HCT116 (cell line): ENCODE measurements at regions not wholly inside any gene's neighbourhood (a gene's known extent, or its start where the extent isn't known, plus 50 kb on each side); places are given as distances from the start of the nearest gene placed in this dataset.

ENCODE experiments used
- ATAC-seq: fragments of 200-7000 bp; cut with Tn5 transposase; 2 replicates; pipeline ENCODE4 v1.9.1; 2020; ENCODE audit warnings: mild to moderate bottlenecking, moderate library complexity
- BruUV-seq: library from RNA; stranded (reverse); fragments of 400-500 nt; replicated peaks from 2 replicates; lab custom pipeline; 2021; lab: Mats Ljungman, UMichigan
- CTCF ChIA-PET: fragments of 300-600 bp; sonication (Branson Sonifier 250); formaldehyde crosslinking; loops from one replicate; lab custom pipeline; 2021; ENCODE audit warnings: antibody characterized with exemption; lab: Charles Lee
- POLR2A ChIA-PET: fragments of 300-600, 350-600 bp; sonication (Branson Sonifier 250); formaldehyde crosslinking; loops from one replicate; lab custom pipeline; 2021; ENCODE audit warnings: antibody characterized with exemption; lab: Charles Lee
- RAD21 ChIA-PET, 2 experiments: fragments of 300-600 bp; sonication (Branson Sonifier 250); formaldehyde crosslinking; loops; one replicate each; lab custom pipeline; 2023; ENCODE audit warnings: low total read pairs in 2 of 2; ENCODE audit not compliant: uncharacterized antibody in 2 of 2, unreplicated experiment in 2 of 2, low non-redundant PET in 1 of 2; lab: Charles Lee
- DNase-seq: peaks from one replicate; pipeline ENCODE4 v3.0.0-alpha.2; 2010; ENCODE audit warnings: low read depth, low spot score
- H2AFZ ChIP-seq: fragments of 200-600 bp; shearing (Covaris generic), sonication (generic); 2 replicates; pipeline ENCODE4 v1.6.1; 2017; ENCODE audit warnings: low read depth, mixed run types, mixed read lengths, antibody characterized with exemption, low read length; ENCODE audit not compliant: poor library complexity, severe bottlenecking
- H3K27ac ChIP-seq: 2 replicates; pipeline ENCODE4 v1.5.1; 2012; ENCODE audit warnings: low read depth, low read length
- H3K27me3 ChIP-seq: fragments of 200-600 bp; sonication (generic); 2 replicates; pipeline ENCODE4 v1.6.1; 2016; ENCODE audit warnings: mixed run types, low read length, mixed read lengths; ENCODE audit not compliant: insufficient read depth
- H3K36me3 ChIP-seq, 2 experiments: fragments of 200-500 bp in 1 of 2; fragments of 200-600 bp in 1 of 2; sonication (Bioruptor generic) in 1 of 2; sonication (generic) in 1 of 2; 2 replicates each; pipeline versions ENCODE4 v1.5.1 to v1.6.1; 2014 to 2016; ENCODE audit warnings: low read length in 2 of 2, inconsistent platforms in 1 of 2, mixed read lengths in 1 of 2, mixed run types in 1 of 2; ENCODE audit not compliant: insufficient read depth in 2 of 2, control insufficient read depth in 1 of 2
- H3K4me1 ChIP-seq, 2 experiments: fragments of 200-600 bp in 1 of 2; sonication (generic) in 1 of 2; 2 replicates each; pipeline versions ENCODE4 v1.5.1 to v1.6.1; 2012 to 2017; ENCODE audit warnings: low read length in 2 of 2, inconsistent platforms in 1 of 2, mild to moderate bottlenecking in 1 of 2, mixed read lengths in 1 of 2, mixed run types in 1 of 2, moderate library complexity in 1 of 2; ENCODE audit not compliant: insufficient read depth in 2 of 2, control insufficient read depth in 1 of 2
- H3K4me2 ChIP-seq: fragments of 200-600 bp; sonication (generic); 2 replicates; pipeline ENCODE4 v1.6.1; 2017; ENCODE audit warnings: mixed run types, low read length, mixed read lengths
- H3K4me3 ChIP-seq, 2 experiments: fragments of 200-600 bp in 1 of 2; sonication (generic) in 1 of 2; replicated peaks in 1 of 2; 2 replicates each; pipeline ENCODE4 v1.5.1; 2011 to 2016; ENCODE audit warnings: low read length in 2 of 2, control low read depth in 1 of 2, low read depth in 1 of 2, mild to moderate bottlenecking in 1 of 2, mixed read lengths in 1 of 2, mixed run types in 1 of 2
- H3K79me2 ChIP-seq: fragments of 200-600 bp; sonication (generic); 2 replicates; pipeline ENCODE4 v1.6.1; 2017; ENCODE audit warnings: mild to moderate bottlenecking, mixed run types, low read length, moderate library complexity, mixed read lengths; ENCODE audit not compliant: insufficient read depth
- H3K9ac ChIP-seq: fragments of 200-600 bp; sonication (generic); 2 replicates; pipeline ENCODE4 v1.6.1; 2016; ENCODE audit warnings: low read length, mixed read lengths
- H3K9me2 ChIP-seq: fragments of 200-600 bp; sonication (generic), shearing (Covaris generic); 2 replicates; pipeline ENCODE4 v1.6.1; 2017; ENCODE audit warnings: mixed run types, mild to moderate bottlenecking, moderate library complexity; ENCODE audit not compliant: insufficient read depth
- H3K9me3 ChIP-seq, 2 experiments: fragments of 200-500 bp in 1 of 2; fragments of 200-600 bp in 1 of 2; sonication (Bioruptor generic) in 1 of 2; sonication (generic) in 1 of 2; 2 replicates each; pipeline ENCODE4 v1.6.1; 2014 to 2017; ENCODE audit warnings: low read length in 2 of 2, mixed read lengths in 2 of 2, inconsistent platforms in 1 of 2, low read depth in 1 of 2, mild to moderate bottlenecking in 1 of 2, mixed run types in 1 of 2, moderate library complexity in 1 of 2; ENCODE audit not compliant: control insufficient read depth in 1 of 2, insufficient read depth in 1 of 2
- H4K20me1 ChIP-seq: fragments of 200-600 bp; sonication (generic), shearing (Covaris generic); 2 replicates; pipeline ENCODE4 v1.6.1; 2017; ENCODE audit warnings: mixed run types, mild to moderate bottlenecking, moderate library complexity; ENCODE audit not compliant: insufficient read depth
- ATF3 ChIP-seq: IDR thresholded peaks from 2 replicates; pipeline ENCODE4 v1.6.1; 2012
- CBX3 ChIP-seq: IDR thresholded peaks from 2 replicates; pipeline ENCODE4 v1.6.1; 2012; ENCODE audit warnings: low read depth
- CTCF ChIP-seq, 3 experiments: fragments of 200-600 bp in 1 of 3; sonication (generic) in 1 of 3; IDR thresholded peaks in 2 of 3; conservative IDR thresholded peaks in 1 of 3; 2 replicates each; pipeline ENCODE4 v1.5.1; 2012 to 2017; ENCODE audit warnings: low read depth in 2 of 3, low read length in 2 of 3, antibody characterized with exemption in 1 of 3, borderline replicate concordance in 1 of 3, control low read depth in 1 of 3, mild to moderate bottlenecking in 1 of 3, mixed read lengths in 1 of 3, mixed run types in 1 of 3, moderate library complexity in 1 of 3; ENCODE audit not compliant: insufficient read depth in 1 of 3
- EGR1 ChIP-seq: IDR thresholded peaks from 2 replicates; pipeline ENCODE4 v1.6.1; 2012; ENCODE audit warnings: low read depth
- ELF1 ChIP-seq: IDR thresholded peaks from 2 replicates; pipeline ENCODE4 v1.6.1; 2012; ENCODE audit warnings: low read depth, borderline replicate concordance
- EZH2 ChIP-seq: fragments of 200-600 bp; sonication (generic); IDR thresholded peaks from 2 replicates; pipeline ENCODE4 v1.6.1; 2017; ENCODE audit warnings: antibody characterized with exemption, mixed run types
- JUND ChIP-seq: IDR thresholded peaks from 2 replicates; pipeline ENCODE4 v1.6.1; 2012
- ZBTB33 ChIP-seq: IDR thresholded peaks from 2 replicates; pipeline ENCODE4 v1.6.1; 2011; ENCODE audit warnings: mild to moderate bottlenecking, low read length, moderate library complexity; ENCODE audit not compliant: insufficient replicate concordance; ENCODE audit errors: extremely low read depth
- ZFX ChIP-seq: fragments of 450-650 bp; IDR thresholded peaks from 2 replicates; pipeline ENCODE4 v1.6.1; 2017
- intact Hi-C: fragments of 100-400 bp; cut with micrococcal nuclease; formaldehyde crosslinking; loops from 2 replicates; pipeline ENCODE4 v1.10.0; 2022

GRCh38 chr1:4532656-4533055 lies 121.8 kb upstream of the AJAP1 start:
- ChIA-PET CTCF (no interaction called here), POLR2A (no interaction called here), RAD21 (no interaction called here)
- BruUV-seq, result no TSS peak
- Histone ChIP-seq H3K4me1 (no peaks in the 10 kb centered on the region), H4K20me1 (no peaks in the 10 kb centered on the region), H3K4me2 (no peak overlapping the region), H3K9ac (no peak overlapping the region), H3K79me2 (no peaks in the 10 kb centered on the region), H2AFZ (no peak overlapping the region), H3K36me3 (no peaks in the 10 kb centered on the region), H3K27ac (no peak overlapping the region), H3K27me3 (no peaks in the 10 kb centered on the region), H3K9me2 (no peaks in the 10 kb centered on the region), H3K9me3 (no peaks in the 10 kb centered on the region), H3K4me3 (no peak overlapping the region)
- intact Hi-C loops, result no loop called here
- no peak for TF ChIP-seq ZBTB33
- no peak for TF ChIP-seq CBX3
- TF ChIP-seq CTCF (IDR thresholded peaks at IDR 0.05 in 2 of 3, conservative IDR thresholded peaks at IDR 0.05 in 1 of 3; ENCODE audit: borderline replicate concordance in 1 of 3, insufficient read depth in 1 of 3, low read depth in 2 of 3, low read length in 2 of 3), result no peak
- no peak for TF ChIP-seq EZH2
- no peak for TF ChIP-seq ZFX
- TF ChIP-seq ELF1, result no peak
- TF ChIP-seq JUND, result no peak
- no peak for TF ChIP-seq ATF3
- TF ChIP-seq EGR1, result no peak
- no peak for DNase-seq
- no peak for ATAC-seq
